GM10266 (cell line): ENCODE measurements at regions not wholly inside any gene's neighbourhood (a gene's known extent, or its start where the extent isn't known, plus 50 kb on each side); places are given as distances from the start of the nearest gene placed in this dataset.

ENCODE experiments used
- DNase-seq: peaks from one replicate; pipeline ENCODE4 v3.0.0; 2012; ENCODE audit errors: extremely low spot score
- CTCF ChIP-seq: IDR thresholded peaks from 2 replicates; pipeline ENCODE4 v1.5.1; 2012; ENCODE audit warnings: mild to moderate bottlenecking, low read depth; ENCODE audit not compliant: control insufficient read depth, insufficient read depth; ENCODE audit errors: missing control alignments

DNA sequence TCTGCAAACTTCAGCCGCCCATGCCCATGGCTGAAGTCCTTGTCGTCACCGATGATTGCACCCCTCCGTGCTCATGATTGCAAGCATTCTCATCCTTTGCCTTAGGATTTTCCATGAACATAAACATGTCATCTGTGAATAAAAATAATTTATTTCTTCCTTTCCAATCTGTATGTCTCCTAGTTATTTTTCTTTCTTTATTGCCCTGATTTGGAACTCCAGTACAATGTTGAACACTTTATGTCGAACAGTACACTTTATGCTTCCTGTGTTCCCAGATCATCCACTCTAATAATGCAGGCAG is 170.9 kb upstream of the SYT6 start:
- TF ChIP-seq CTCF = no peak

GRCh38 chr1:114323959-114324661 is 170.4 kb upstream of the SYT6 start:
- DNase-seq = no peak
- TF ChIP-seq CTCF = no peak

More for the DNA sequence above, 170.9 kb upstream of the SYT6 start:
- no peak for DNase-seq

DNA sequence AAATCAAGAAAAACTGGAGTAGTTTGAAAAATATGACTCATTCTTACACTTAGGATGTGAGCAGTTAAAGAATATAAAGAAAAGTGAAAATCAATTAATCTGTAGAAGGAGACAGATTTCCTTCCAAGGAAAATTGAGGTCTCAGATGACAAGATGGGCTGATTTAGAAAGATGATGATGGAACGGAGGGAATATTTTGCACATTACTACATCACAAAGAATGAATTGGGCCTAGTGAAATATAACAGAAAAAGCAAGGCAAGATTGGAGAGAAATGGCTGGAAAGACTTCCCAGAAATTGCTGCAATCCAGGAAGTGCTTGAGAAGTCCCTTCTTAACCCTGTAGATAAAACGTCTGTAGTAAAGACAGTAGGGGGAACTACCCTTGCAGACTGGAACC is 169.1 kb upstream of the SYT6 start:
- no peak for DNase-seq
- no peak for TF ChIP-seq CTCF

DNA sequence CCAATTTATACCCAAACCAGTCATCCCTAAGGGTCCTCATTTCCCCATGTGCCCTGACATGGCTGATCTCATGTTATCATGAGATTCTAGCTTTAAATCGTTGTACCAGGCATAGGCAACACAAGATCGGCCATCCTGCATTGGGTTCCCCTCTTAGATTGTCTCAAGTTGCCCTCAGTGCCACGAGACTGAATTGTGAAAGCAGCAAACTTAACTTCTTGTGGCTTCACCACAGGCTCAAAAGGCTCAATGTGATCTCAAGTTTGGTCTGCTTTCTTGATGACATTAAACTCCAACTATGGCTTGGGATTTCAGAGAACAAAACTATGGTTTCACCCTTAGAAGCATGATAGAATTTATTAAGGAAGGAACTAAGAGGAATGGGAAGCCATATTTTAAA is 168.5 kb upstream of the SYT6 start:
- DNase-seq = no peak
- no peak for TF ChIP-seq CTCF

DNA sequence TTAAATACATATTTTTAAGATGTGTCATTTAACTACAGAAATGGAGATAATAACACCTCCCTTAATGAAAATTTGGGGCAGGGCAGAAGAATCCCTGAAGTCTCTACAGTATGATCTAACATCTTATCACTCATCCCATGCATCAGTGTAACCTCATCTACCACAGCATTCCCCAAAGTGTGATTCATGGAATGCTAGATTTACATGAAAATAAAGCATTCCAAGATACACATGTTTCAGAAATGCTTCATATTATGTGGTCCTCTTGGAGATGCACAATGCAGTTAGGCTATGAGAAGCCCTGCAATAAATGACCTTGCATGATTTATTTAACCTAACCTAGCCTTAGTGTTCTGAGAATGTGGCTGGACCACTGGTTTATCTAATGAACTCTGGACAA is 166.9 kb upstream of the SYT6 start:
- DNase-seq = no peak
- no peak for TF ChIP-seq CTCF

DNA sequence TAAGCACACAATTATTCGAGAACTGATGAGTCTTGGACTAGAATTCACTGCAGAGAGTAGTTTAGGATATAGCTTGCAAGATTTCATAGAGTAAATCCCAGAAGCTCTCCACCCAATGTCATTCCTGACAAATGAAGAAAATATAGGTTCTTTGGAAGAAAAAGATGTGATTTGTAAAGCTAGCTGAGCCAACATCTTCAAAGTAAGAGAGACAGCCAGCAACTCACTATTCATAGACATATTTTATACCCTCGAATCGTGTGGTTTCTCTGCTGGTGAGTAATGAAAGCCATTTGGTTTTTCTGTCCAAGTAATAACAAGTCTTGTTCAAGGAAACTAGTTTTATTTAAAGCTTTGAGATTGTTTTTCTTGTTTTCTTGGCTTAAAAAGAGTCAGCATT is 165.7 kb upstream of the SYT6 start:
- DNase-seq = no peak
- no peak for TF ChIP-seq CTCF

GRCh38 chr1:114318961-114319360 is 165.3 kb upstream of the SYT6 start:
- DNase-seq = no peak
- no peak for TF ChIP-seq CTCF
